PC-3 (cell line): ENCODE measurements at regions not wholly inside any gene's neighbourhood (a gene's known extent, or its start where the extent isn't known, plus 50 kb on each side); places are given as distances from the start of the nearest gene placed in this dataset.

Experiments
- ATAC-seq: fragments of 200-7000 bp; cut with Tn5 transposase; 2 replicates; pipeline ENCODE4 v1.9.1; 2020; ENCODE audit warnings: mild to moderate bottlenecking, moderate library complexity
- BruUV-seq: library from RNA; stranded (reverse); fragments of 400-500 nt; replicated peaks from 2 replicates; lab custom pipeline; 2021; lab: Mats Ljungman, UMichigan
- CTCF ChIA-PET: fragments of 300-600 bp; sonication (Branson Sonifier 250); formaldehyde crosslinking; loops from one replicate; lab custom pipeline; 2022; ENCODE audit warnings: antibody characterized with exemption; lab: Charles Lee
- POLR2A ChIA-PET: fragments of 300-600 bp; sonication (Branson Sonifier 250); formaldehyde crosslinking; loops from one replicate; lab custom pipeline; 2022; ENCODE audit warnings: antibody characterized with exemption; ENCODE audit not compliant: unreplicated experiment; lab: Charles Lee
- DNase-seq: peaks from one replicate; pipeline ENCODE4 v3.0.0-alpha.2; 2015
- H2AFZ ChIP-seq: fragments of 300-600 bp; sonication (generic); 2 replicates; pipeline ENCODE4 v1.6.0; 2016; ENCODE audit warnings: antibody characterized with exemption, low read length
- H3F3A ChIP-seq: fragments of 300-600 bp; sonication (generic); one replicate; pipeline ENCODE4 v1.6.0; 2017; ENCODE audit warnings: antibody characterized with exemption, low read length, control low read depth, mild to moderate bottlenecking; ENCODE audit not compliant: unreplicated experiment
- H3K27ac ChIP-seq: fragments of 300-600 bp; sonication (generic); 2 replicates; pipeline ENCODE4 v1.5.1; 2016; ENCODE audit warnings: mild to moderate bottlenecking, low read length
- H3K27me3 ChIP-seq: fragments of 300-600 bp; sonication (generic); 2 replicates; pipeline ENCODE4 v1.6.1; 2016; ENCODE audit warnings: low read length, mixed read lengths
- H3K36me3 ChIP-seq: fragments of 300-600 bp; sonication (generic); 2 replicates; pipeline ENCODE4 v1.6.1; 2016; ENCODE audit warnings: low read depth, mixed run types, low read length, mixed read lengths
- H3K4me1 ChIP-seq: fragments of 300-600 bp; sonication (generic); 2 replicates; pipeline ENCODE4 v1.5.1; 2016; ENCODE audit warnings: low read length; ENCODE audit not compliant: insufficient read depth
- H3K4me2 ChIP-seq: fragments of 300-600 bp; sonication (generic); 2 replicates; pipeline ENCODE4 v1.6.0; 2016; ENCODE audit warnings: low read length
- H3K4me3 ChIP-seq: fragments of 300-600 bp; sonication (generic); 2 replicates; pipeline ENCODE4 v1.5.1; 2016; ENCODE audit warnings: mild to moderate bottlenecking, low read length, mixed read lengths
- H3K79me2 ChIP-seq: fragments of 300-600 bp; sonication (generic); 2 replicates; pipeline ENCODE4 v1.6.1; 2017; ENCODE audit warnings: low read length, mixed read lengths
- H3K9ac ChIP-seq: fragments of 300-600 bp; sonication (generic); 2 replicates; pipeline ENCODE4 v1.6.0; 2016; ENCODE audit warnings: mild to moderate bottlenecking, low read length
- H3K9me2 ChIP-seq: fragments of 300-600 bp; sonication (generic); replicated peaks from 2 replicates; pipeline ENCODE4 v1.6.1; 2016; ENCODE audit warnings: mixed run types, low read length, mixed read lengths
- H3K9me3 ChIP-seq: fragments of 300-600 bp; sonication (generic); 2 replicates; pipeline ENCODE4 v1.6.1; 2016; ENCODE audit warnings: low read length, mixed read lengths
- H4K20me1 ChIP-seq: fragments of 300-600 bp; sonication (generic); 2 replicates; pipeline ENCODE4 v1.6.1; 2016; ENCODE audit warnings: low read length, mixed read lengths
- EZH2 ChIP-seq: fragments of 300-600 bp; sonication (generic); IDR thresholded peaks from one replicate; pipeline ENCODE4 v1.6.1; 2017; ENCODE audit warnings: antibody characterized with exemption, mild to moderate bottlenecking, low read length; ENCODE audit not compliant: unreplicated experiment
- EZH2phosphoT487 ChIP-seq: fragments of 300-600 bp; sonication (generic); IDR thresholded peaks from 2 replicates; pipeline ENCODE4 v1.6.1; 2018; ENCODE audit warnings: mild to moderate bottlenecking, antibody characterized with exemption, low read length, borderline replicate concordance
- intact Hi-C: fragments of 100-400 bp; cut with micrococcal nuclease; formaldehyde crosslinking; loops from 2 replicates; pipeline ENCODE4 v1.9.0; 2023
- TF ChIP-seq, protein P1 (sequence below): fragments of 300-600 bp; sonication (generic); conservative IDR thresholded peaks from 2 replicates; pipeline ENCODE4 v1.5.1; 2017; ENCODE audit warnings: antibody characterized with exemption, low read depth, mild to moderate bottlenecking, low read length

- Histone ChIP-seq H3K4me3 (no peak overlapping the region), H4K20me1 (no peaks in the 10 kb centered on the region), H3K27ac (no peak overlapping the region), H3K79me2 (no peaks in the 10 kb centered on the region), H3K9me2 (no peaks in the 10 kb centered on the region), H3K4me1 (no peaks in the 10 kb centered on the region), H3F3A (no peaks in the 10 kb centered on the region), H3K4me2 (no peak overlapping the region), H3K9ac (no peak overlapping the region), H3K36me3 (no peaks in the 10 kb centered on the region), H3K27me3 (no peaks in the 10 kb centered on the region), H3K9me3 (no peaks in the 10 kb centered on the region), H2AFZ (no peak overlapping the region)
- DNase-seq, result no peak
- no TSS peak for BruUV-seq
- POLR2A ChIA-PET, result no interaction called here
- TF ChIP-seq EZH2phosphoT487, result no peak
- TF ChIP-seq, protein P1, sequence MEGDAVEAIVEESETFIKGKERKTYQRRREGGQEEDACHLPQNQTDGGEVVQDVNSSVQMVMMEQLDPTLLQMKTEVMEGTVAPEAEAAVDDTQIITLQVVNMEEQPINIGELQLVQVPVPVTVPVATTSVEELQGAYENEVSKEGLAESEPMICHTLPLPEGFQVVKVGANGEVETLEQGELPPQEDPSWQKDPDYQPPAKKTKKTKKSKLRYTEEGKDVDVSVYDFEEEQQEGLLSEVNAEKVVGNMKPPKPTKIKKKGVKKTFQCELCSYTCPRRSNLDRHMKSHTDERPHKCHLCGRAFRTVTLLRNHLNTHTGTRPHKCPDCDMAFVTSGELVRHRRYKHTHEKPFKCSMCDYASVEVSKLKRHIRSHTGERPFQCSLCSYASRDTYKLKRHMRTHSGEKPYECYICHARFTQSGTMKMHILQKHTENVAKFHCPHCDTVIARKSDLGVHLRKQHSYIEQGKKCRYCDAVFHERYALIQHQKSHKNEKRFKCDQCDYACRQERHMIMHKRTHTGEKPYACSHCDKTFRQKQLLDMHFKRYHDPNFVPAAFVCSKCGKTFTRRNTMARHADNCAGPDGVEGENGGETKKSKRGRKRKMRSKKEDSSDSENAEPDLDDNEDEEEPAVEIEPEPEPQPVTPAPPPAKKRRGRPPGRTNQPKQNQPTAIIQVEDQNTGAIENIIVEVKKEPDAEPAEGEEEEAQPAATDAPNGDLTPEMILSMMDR, result no peak
- no peak for TF ChIP-seq EZH2
- intact Hi-C loops, result no loop called here
- CTCF ChIA-PET, result no interaction called here
- ATAC-seq, result no peak
These were observed 1869.8 kb downstream of the MAT2B start for GRCh38 chr5:165375201-165375600.

- ChIA-PET CTCF (no interaction called here), POLR2A (no interaction called here)
- Histone ChIP-seq H3K79me2 (no peaks in the 10 kb centered on the region), H3K9ac (no peak overlapping the region), H3K4me2 (no peak overlapping the region), H3K4me3 (no peak overlapping the region), H4K20me1 (no peaks in the 10 kb centered on the region), H3F3A (no peaks in the 10 kb centered on the region), H3K9me3 (no peaks in the 10 kb centered on the region), H2AFZ (no peak overlapping the region), H3K27ac (no peak overlapping the region), H3K27me3 (no peaks in the 10 kb centered on the region), H3K36me3 (no peaks in the 10 kb centered on the region), H3K4me1 (no peaks in the 10 kb centered on the region), H3K9me2 (no peaks in the 10 kb centered on the region)
- DNase-seq (no peak), ATAC-seq (no peak)
- no TSS peak for BruUV-seq
- intact Hi-C loops, result no loop called here
- TF ChIP-seq EZH2phosphoT487, result no peak
- no peak for TF ChIP-seq EZH2
- TF ChIP-seq, protein P1, result no peak
These were observed 1888.4 kb downstream of the MAT2B start for GRCh38 chr5:165393839-165394238.

DNA sequence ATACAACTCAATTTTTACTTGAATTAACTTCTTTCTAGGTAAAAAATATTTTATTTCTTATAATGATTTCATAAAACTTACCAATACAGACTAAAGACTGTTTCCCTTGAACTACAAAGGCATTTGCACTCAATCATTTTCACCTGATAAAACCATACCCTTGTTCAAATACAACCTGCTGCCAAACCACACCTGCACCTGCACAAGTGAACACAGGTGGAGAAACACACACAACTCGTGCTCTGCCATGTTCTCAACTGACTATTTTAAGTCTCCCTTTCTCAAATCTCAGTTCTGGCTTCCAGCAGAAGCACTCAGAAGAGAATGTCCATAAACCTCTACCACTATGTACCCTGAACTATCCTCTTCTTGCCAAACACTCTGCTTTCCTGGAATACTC lies 1892.1 kb downstream of the MAT2B start:
- TF ChIP-seq EZH2phosphoT487 (no peak), EZH2 (no peak)
- TF ChIP-seq, protein P1, result no peak
- ChIA-PET POLR2A (no interaction called here), CTCF (no interaction called here)
- Histone ChIP-seq H3K9me3 (no peaks in the 10 kb centered on the region), H3F3A (no peaks in the 10 kb centered on the region), H3K4me1 (no peaks in the 10 kb centered on the region), H3K36me3 (no peaks in the 10 kb centered on the region), H3K27me3 (no peaks in the 10 kb centered on the region), H3K4me2 (no peak overlapping the region), H3K4me3 (no peak overlapping the region), H2AFZ (no peak overlapping the region), H3K27ac (no peak overlapping the region), H3K79me2 (no peaks in the 10 kb centered on the region), H4K20me1 (no peaks in the 10 kb centered on the region), H3K9ac (no peak overlapping the region), H3K9me2 (no peaks in the 10 kb centered on the region)
- BruUV-seq, result no TSS peak
- intact Hi-C loops, result no loop called here
- DNase-seq (no peak), ATAC-seq (no peak)
